ENCODE measurements at regions not wholly inside any gene's neighbourhood (a gene's known extent, or its start where the extent isn't known, plus 50 kb on each side); places are given as distances from the start of the nearest gene placed in this dataset.

DNA sequence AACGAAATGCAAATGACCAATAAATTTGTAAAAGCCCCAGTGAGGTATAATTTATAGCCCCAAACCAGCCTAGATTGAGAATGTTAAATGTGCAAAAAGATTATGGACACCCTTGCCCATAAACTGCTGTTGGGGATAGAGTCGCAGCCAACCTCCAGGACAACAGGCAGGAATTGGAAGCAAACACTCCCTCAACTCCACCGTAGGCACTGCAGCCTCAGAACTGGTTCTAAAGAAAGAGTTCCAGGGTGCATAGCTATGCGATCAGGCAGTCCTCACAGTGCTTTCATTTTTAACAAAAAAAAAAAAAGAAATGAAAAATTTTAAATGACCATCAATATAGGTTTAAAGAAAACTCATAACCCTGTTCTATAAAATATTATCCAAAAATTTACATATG, 86.2 kb downstream of the CXCL12 start:
- TF ChIP-seq, protein P1, sequence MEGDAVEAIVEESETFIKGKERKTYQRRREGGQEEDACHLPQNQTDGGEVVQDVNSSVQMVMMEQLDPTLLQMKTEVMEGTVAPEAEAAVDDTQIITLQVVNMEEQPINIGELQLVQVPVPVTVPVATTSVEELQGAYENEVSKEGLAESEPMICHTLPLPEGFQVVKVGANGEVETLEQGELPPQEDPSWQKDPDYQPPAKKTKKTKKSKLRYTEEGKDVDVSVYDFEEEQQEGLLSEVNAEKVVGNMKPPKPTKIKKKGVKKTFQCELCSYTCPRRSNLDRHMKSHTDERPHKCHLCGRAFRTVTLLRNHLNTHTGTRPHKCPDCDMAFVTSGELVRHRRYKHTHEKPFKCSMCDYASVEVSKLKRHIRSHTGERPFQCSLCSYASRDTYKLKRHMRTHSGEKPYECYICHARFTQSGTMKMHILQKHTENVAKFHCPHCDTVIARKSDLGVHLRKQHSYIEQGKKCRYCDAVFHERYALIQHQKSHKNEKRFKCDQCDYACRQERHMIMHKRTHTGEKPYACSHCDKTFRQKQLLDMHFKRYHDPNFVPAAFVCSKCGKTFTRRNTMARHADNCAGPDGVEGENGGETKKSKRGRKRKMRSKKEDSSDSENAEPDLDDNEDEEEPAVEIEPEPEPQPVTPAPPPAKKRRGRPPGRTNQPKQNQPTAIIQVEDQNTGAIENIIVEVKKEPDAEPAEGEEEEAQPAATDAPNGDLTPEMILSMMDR (IDR thresholded peaks at IDR 0.05; ENCODE audit: low read depth, low read length), result no peak
- Histone ChIP-seq H3K4me3 (ENCODE audit: low read depth, low read length) (no peak overlapping the region), H3K36me3 (no peaks in the 10 kb centered on the region), H3K4me1 (peaks cover 20% of the 10 kb centered on the region), H3K9me3 (no peaks in the 10 kb centered on the region), H3K27me3 (no peaks in the 10 kb centered on the region)
- no peak for DNase-seq

DNA sequence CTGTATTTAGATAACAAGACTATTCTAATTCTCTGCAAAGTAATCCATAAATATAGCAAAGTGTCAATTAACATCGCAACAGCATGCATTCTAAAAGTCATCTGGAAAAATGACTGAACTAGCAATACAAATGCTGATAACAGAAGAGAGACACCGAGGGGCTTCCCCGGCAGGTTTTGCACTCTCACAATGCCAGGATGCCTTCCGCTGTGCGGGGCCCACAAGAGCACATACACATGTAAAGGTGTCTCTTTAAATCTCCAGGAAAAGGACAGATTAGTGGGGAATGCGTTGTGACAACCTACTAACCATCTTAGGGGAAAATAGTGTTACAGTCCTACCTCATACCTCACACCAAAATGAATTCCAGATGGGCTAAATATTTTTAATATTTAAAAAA, 86.9 kb downstream of the CXCL12 start:
- TF ChIP-seq, protein P1 (IDR thresholded peaks at IDR 0.05; ENCODE audit: low read depth, low read length), result no peak
- Histone ChIP-seq H3K9me3 (no peaks in the 10 kb centered on the region), H3K36me3 (no peaks in the 10 kb centered on the region), H3K27me3 (no peaks in the 10 kb centered on the region), H3K4me1 (peaks cover 20% of the 10 kb centered on the region), H3K4me3 (ENCODE audit: low read depth, low read length) (no peak overlapping the region)
- DNase-seq, result no peak

DNA sequence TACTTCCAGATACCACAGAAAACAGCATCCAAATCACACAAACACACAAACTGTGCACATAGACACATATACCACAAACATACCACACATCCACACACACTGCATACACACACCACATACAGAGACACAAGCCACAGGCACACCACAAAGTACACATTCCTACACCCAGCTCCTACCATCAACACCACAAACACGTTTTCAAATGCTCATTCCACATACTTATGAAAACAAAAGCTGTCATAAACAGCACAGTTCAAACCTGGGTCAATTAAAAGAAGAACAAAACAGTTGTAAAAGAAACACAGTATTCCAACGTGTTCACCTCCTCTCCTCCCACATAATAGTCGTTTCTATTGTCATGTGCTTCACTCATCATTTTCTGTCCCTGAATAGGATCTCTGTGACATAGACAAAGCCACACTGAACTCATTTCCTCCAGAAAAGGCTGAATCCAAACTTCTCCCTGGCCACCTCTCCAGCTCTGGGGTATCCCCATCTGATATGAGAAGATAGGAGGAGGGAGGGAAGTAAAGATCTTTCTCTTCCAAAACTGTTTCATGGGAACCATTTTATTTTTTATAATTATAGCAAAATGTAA, 89.2 kb downstream of the CXCL12 start:
- no peaks in the 10 kb centered on the region for H3K36me3 ChIP-seq
- no peak for DNase-seq
- H3K4me1 ChIP-seq, result peaks cover 8% of the 10 kb centered on the region
- no peaks in the 10 kb centered on the region for H3K27me3 ChIP-seq
- TF ChIP-seq, protein P1 (IDR thresholded peaks at IDR 0.05; ENCODE audit: low read depth, low read length), result no peak
- no peak overlapping the region for H3K4me3 ChIP-seq (ENCODE audit: low read depth, low read length)
- no peaks in the 10 kb centered on the region for H3K9me3 ChIP-seq

DNA sequence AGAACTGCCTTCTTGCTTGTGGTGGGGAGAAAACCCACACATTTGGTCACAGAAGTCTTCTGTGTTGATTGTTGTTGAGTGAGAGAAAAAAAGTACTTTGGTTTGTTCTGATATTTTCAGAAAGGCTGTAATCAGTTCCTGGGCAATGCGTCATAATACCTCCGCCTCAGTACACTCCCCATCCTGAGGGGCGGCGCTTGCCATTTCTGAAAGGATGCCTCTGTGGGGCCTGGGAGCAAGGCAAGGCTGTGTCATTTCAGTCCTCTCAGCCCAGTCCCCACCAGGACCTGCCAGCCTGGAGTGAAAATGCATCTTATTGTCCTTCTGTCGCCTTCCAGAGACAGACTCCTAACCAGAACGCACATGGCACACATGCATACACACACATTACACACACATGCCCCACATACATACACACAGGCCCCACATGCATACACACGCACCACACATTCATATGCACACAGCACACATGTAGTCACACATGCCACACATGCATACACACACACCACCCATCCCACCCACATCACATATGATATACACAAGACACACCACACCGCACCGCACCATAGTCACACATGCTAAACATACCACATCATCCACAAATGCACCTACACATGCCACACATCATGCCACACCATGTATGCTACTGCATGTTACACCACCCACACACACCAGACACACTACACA, 90.0 kb downstream of the CXCL12 start:
- no peak for DNase-seq
- Histone ChIP-seq H3K27me3 (no peaks in the 10 kb centered on the region), H3K4me1 (no peaks in the 10 kb centered on the region), H3K36me3 (no peaks in the 10 kb centered on the region), H3K9me3 (no peaks in the 10 kb centered on the region), H3K4me3 (ENCODE audit: low read depth, low read length) (no peak overlapping the region)
- TF ChIP-seq, protein P1 (IDR thresholded peaks at IDR 0.05; ENCODE audit: low read depth, low read length), result no peak

DNA sequence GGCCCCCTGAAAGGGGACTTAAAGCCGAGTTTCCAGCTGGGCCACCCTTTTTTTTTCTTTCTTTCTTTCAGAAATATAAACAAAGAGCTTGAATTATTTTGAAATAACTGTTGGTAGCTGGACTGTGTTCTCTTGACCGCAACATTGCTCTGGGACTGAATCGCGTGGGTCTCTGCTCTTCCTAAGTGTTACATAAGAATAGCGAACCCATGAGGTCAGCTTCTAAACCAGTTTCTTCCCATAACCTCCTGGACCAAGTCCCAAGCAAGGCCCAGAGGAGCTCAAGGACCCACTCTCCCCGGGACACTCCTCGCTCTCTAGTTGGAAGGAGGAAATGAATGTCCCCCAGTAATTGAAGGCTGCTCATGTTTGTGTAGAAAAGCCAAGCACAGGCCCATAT, 91.1 kb downstream of the CXCL12 start:
- no peaks in the 10 kb centered on the region for H3K36me3 ChIP-seq
- TF ChIP-seq, protein P1 (IDR thresholded peaks at IDR 0.05; ENCODE audit: low read depth, low read length), result no peak

DNA sequence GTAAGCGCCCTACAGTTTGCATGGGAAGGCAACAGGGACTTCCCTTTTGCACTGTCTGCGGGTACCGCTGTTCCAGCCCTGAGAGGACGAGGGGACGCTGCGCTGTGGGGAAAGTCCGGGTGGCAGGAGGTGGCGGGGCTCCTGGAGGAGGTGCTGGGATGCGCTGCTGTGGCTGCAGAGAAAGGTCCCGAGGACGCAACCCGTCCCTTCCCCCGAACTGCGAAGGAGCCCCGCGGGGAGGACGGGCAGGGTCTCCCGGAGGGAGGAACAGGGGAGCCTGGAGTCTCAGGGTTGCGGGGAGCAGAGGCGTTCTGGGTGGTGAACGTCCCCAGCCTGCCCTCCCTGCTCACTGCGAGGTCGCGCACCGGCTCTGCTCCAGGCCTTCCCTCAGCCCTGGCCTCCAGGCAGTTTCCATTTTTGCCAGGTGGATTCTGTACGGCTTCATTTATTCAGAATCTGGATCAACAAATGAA, 91.6 kb downstream of the CXCL12 start:
- no peak for DNase-seq
- Histone ChIP-seq H3K27me3 (no peaks in the 10 kb centered on the region), H3K4me1 (no peaks in the 10 kb centered on the region), H3K9me3 (no peaks in the 10 kb centered on the region), H3K36me3 (no peaks in the 10 kb centered on the region), H3K4me3 (ENCODE audit: low read depth, low read length) (no peak overlapping the region)
- TF ChIP-seq, protein P1 (IDR thresholded peaks at IDR 0.05; ENCODE audit: low read depth, low read length), result no peak

More for the DNA sequence above, 91.1 kb downstream of the CXCL12 start:
- Histone ChIP-seq H3K27me3 (no peaks in the 10 kb centered on the region), H3K4me1 (no peaks in the 10 kb centered on the region), H3K9me3 (no peaks in the 10 kb centered on the region), H3K4me3 (ENCODE audit: low read depth, low read length) (no peak overlapping the region)
- no peak for DNase-seq
